ENCODE measurements at regions not wholly inside any gene's neighbourhood (a gene's known extent, or its start where the extent isn't known, plus 50 kb on each side); places are given as distances from the start of the nearest gene placed in this dataset.
A peak's percentile ranks its signal among the peaks of the same experiment; 100 is the strongest.

DNA sequence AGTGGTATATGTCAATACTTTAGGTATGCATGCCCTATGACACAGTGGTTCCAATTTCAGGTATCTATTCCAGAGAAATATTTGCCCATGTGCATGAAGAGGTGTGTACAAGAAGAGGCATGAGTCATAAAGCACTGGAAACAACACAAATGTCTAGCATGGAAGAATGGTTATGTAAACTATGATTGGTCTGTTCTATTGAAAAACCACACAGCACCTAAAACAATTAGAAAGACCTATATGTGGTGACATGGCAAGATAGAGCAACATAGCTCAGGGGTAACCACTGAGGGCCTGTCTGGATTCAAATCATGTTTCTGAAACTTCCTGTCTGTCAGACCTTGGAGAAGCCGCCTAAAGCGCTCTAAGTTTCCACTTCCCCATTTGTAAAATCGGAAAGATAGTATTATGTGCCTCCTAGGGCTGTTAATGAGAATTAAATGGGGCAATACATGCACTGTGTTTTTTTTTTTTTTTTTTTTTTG, 63.4 kb upstream of the GPCPD1 start (continued):
- TF ChIP-seq, protein P1, sequence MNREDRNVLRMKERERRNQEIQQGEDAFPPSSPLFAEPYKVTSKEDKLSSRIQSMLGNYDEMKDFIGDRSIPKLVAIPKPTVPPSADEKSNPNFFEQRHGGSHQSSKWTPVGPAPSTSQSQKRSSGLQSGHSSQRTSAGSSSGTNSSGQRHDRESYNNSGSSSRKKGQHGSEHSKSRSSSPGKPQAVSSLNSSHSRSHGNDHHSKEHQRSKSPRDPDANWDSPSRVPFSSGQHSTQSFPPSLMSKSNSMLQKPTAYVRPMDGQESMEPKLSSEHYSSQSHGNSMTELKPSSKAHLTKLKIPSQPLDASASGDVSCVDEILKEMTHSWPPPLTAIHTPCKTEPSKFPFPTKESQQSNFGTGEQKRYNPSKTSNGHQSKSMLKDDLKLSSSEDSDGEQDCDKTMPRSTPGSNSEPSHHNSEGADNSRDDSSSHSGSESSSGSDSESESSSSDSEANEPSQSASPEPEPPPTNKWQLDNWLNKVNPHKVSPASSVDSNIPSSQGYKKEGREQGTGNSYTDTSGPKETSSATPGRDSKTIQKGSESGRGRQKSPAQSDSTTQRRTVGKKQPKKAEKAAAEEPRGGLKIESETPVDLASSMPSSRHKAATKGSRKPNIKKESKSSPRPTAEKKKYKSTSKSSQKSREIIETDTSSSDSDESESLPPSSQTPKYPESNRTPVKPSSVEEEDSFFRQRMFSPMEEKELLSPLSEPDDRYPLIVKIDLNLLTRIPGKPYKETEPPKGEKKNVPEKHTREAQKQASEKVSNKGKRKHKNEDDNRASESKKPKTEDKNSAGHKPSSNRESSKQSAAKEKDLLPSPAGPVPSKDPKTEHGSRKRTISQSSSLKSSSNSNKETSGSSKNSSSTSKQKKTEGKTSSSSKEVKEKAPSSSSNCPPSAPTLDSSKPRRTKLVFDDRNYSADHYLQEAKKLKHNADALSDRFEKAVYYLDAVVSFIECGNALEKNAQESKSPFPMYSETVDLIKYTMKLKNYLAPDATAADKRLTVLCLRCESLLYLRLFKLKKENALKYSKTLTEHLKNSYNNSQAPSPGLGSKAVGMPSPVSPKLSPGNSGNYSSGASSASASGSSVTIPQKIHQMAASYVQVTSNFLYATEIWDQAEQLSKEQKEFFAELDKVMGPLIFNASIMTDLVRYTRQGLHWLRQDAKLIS (CRISPR knock-in tag; IDR thresholded peaks at IDR 0.05) = no peak
- no peak for TF ChIP-seq ZSCAN29 (IDR thresholded peaks at IDR 0.05)
- TF ChIP-seq SIN3B (IDR thresholded peaks at IDR 0.05; ENCODE audit: low read depth) = no peak
- no peak for TF ChIP-seq MCM5 (IDR thresholded peaks at IDR 0.05; ENCODE audit: low read depth)
- TF ChIP-seq FOXA3 (CRISPR knock-in tag; conservative IDR thresholded peaks at IDR 0.05 in 1 of 2, IDR thresholded peaks at IDR 0.05 in 1 of 2) = no peak
- TF ChIP-seq ZNF384 (IDR thresholded peaks at IDR 0.05; ENCODE audit: low read depth, low read length) = 0 out of 2 replicates have a peak, but pooled peaks have one; percentile 39
- TF ChIP-seq HNRNPK (IDR thresholded peaks at IDR 0.05; ENCODE audit: low read depth, low read length, poor library complexity, severe bottlenecking) = no peak
- TF ChIP-seq NFE2 (IDR thresholded peaks at IDR 0.05; ENCODE audit: low read depth) = 0 out of 2 replicates have a peak, but pooled peaks have one; percentile 25
- no peak for TF ChIP-seq SMARCE1 (IDR thresholded peaks at IDR 0.05)
- no peak for TF ChIP-seq DMBX1 (CRISPR knock-in tag; IDR thresholded peaks at IDR 0.05; ENCODE audit: borderline replicate concordance)
- TF ChIP-seq ARID1B (IDR thresholded peaks at IDR 0.05) = 0 out of 2 replicates have a peak, but pooled peaks have one; percentile 17
- TF ChIP-seq ZNF41 (CRISPR knock-in tag; conservative IDR thresholded peaks at IDR 0.05) = no peak
- peak; percentile 27; the same call in 1 of the 2 replicates for TF ChIP-seq TCF3 (CRISPR knock-in tag; IDR thresholded peaks at IDR 0.05)
- TF ChIP-seq JUND (IDR thresholded peaks at IDR 0.05; ENCODE audit: borderline replicate concordance, low read depth, low read length) = peak; percentile 69
- TF ChIP-seq JUND (tag; IDR thresholded peaks at IDR 0.05; ENCODE audit: borderline replicate concordance, low read depth, low read length) = peak; percentile 67; the same call in 2 of the 3 replicates
- no peak for TF ChIP-seq CBFA2T2 (conservative IDR thresholded peaks at IDR 0.05)
- TF ChIP-seq, protein P2, sequence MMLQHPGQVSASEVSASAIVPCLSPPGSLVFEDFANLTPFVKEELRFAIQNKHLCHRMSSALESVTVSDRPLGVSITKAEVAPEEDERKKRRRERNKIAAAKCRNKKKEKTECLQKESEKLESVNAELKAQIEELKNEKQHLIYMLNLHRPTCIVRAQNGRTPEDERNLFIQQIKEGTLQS (IDR thresholded peaks at IDR 0.05) = peak; percentile 70
- TF ChIP-seq, protein P2 (CRISPR knock-in tag; conservative IDR thresholded peaks at IDR 0.05) = no peak
- TF ChIP-seq SOX6 (IDR thresholded peaks at IDR 0.05) = peak; percentile 30; the same call in 1 of the 2 replicates
- no peak for TF ChIP-seq C11orf30 (IDR thresholded peaks at IDR 0.05; ENCODE audit: low read depth)
- TF ChIP-seq, protein P3, sequence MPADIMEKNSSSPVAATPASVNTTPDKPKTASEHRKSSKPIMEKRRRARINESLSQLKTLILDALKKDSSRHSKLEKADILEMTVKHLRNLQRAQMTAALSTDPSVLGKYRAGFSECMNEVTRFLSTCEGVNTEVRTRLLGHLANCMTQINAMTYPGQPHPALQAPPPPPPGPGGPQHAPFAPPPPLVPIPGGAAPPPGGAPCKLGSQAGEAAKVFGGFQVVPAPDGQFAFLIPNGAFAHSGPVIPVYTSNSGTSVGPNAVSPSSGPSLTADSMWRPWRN (IDR thresholded peaks at IDR 0.05; ENCODE audit: low read depth) = no peak
- no peak for TF ChIP-seq ZNF121 (CRISPR knock-in tag; conservative IDR thresholded peaks at IDR 0.05)
- 0 out of 4 replicates have a peak, but pooled peaks of 1 of the 2 experiments have one; percentile 28 for TF ChIP-seq FOXK2 (conservative IDR thresholded peaks at IDR 0.05 in 1 of 2, IDR thresholded peaks at IDR 0.05 in 1 of 2; ENCODE audit: low read depth in 2 of 2)
- no peak for TF ChIP-seq POLR3A (IDR thresholded peaks at IDR 0.05; ENCODE audit: borderline replicate concordance, extremely low read depth, insufficient read depth, insufficient read length)
- no peak for TF ChIP-seq HNRNPL (IDR thresholded peaks at IDR 0.05; ENCODE audit: low read depth, low read length)
- no peak for TF ChIP-seq ZNF217 (CRISPR knock-in tag; IDR thresholded peaks at IDR 0.05)

Measured in K562 (cell line).